Vagina (tissue), 2 donors: ENCODE measurements at regions not wholly inside any gene's neighbourhood (a gene's known extent, or its start where the extent isn't known, plus 50 kb on each side); places are given as distances from the start of the nearest gene placed in this dataset.
"Not testable (repeated sequence)": the region's sequence is repeated elsewhere in the genome, so short reads cannot be mapped to it uniquely, and the experiment has no call there.

Source experiments
- DNase-seq, 2 donors: peaks; one replicate each; pipeline ENCODE4 v3.0.0-alpha.2; 2017; ENCODE audit errors: extremely low spot score in 2 of 2
- H3K27ac ChIP-seq: fragments of 200-600 bp; sonication (generic); one replicate; pipeline ENCODE4 v1.5.1; 2019
- H3K27me3 ChIP-seq: fragments of 200-600 bp; sonication (generic); one replicate; pipeline ENCODE4 v1.5.1; 2019
- H3K36me3 ChIP-seq, 2 donors: fragments of 200-600 bp; sonication (generic); one replicate each; pipeline ENCODE4 v1.5.1; 2017 to 2019
- H3K4me1 ChIP-seq: fragments of 200-600 bp; sonication (generic); one replicate; pipeline ENCODE4 v1.5.1; 2019
- H3K4me3 ChIP-seq, 2 donors: fragments of 200-600 bp; sonication (generic); 1 replicate in 1 of 2; 2 replicates in 1 of 2; pipeline ENCODE4 v1.5.1; 2016 to 2019
- H3K9me3 ChIP-seq: fragments of 200-600 bp; sonication (generic); one replicate; pipeline ENCODE4 v1.5.1; 2019
- CTCF ChIP-seq, 3 experiments: fragments of 450-650 bp in 2 of 3; fragments of 200-600 bp in 1 of 3; sonication (generic) in 1 of 3; IDR thresholded peaks; one replicate each; pipeline ENCODE4 v1.5.1; 2017 to 2019; ENCODE audit warnings: antibody characterized with exemption in 3 of 3, mild to moderate bottlenecking in 2 of 3, moderate library complexity in 2 of 3
- POLR2A ChIP-seq, 2 donors: fragments of 450-650 bp; IDR thresholded peaks; one replicate each; pipeline ENCODE4 v1.6.1; 2017; ENCODE audit warnings: antibody characterized with exemption in 2 of 2, mild to moderate bottlenecking in 2 of 2, moderate library complexity in 2 of 2
- POLR2AphosphoS5 ChIP-seq, 2 donors: sonication (generic); formaldehyde crosslinking; IDR thresholded peaks; one replicate each; pipeline ENCODE4 v1.9.0; 2017; ENCODE audit warnings: antibody characterized with exemption in 2 of 2, mild to moderate bottlenecking in 2 of 2, low read depth in 1 of 2; ENCODE audit not compliant: insufficient read depth in 1 of 2
- intact Hi-C: fragments of 100-400 bp; cut with DNase I; formaldehyde crosslinking; loops from one replicate; pipeline ENCODE4 v1.15.1; 2023

- no peak overlapping the region for H3K27ac ChIP-seq
- no peaks in the 10 kb centered on the region for H3K36me3 ChIP-seq
- TF ChIP-seq POLR2A (IDR thresholded peaks at IDR 0.05) (no peak), CTCF (IDR thresholded peaks at IDR 0.05) (no peak), POLR2AphosphoS5 (IDR thresholded peaks at IDR 0.05; ENCODE audit: insufficient read depth in 1 of 2, low read depth in 1 of 2) (no peak)
- intact Hi-C loops: no loop called here
- H3K4me3 ChIP-seq: no peak overlapping the region
- no peak for DNase-seq
- no peaks in the 10 kb centered on the region for H3K27me3 ChIP-seq
- H3K4me1 ChIP-seq: no peaks in the 10 kb centered on the region
- H3K9me3 ChIP-seq: no peaks in the 10 kb centered on the region
Measured at GRCh38 chr2:34703292-34703691, 1104.2 kb upstream of the FAM98A start.

- H3K4me3 ChIP-seq, H3K36me3 ChIP-seq, H3K9me3 ChIP-seq, H3K4me1 ChIP-seq, intact Hi-C loops, DNase-seq, H3K27ac ChIP-seq, H3K27me3 ChIP-seq: not testable (repeated sequence)
Measured at GRCh38 chr2:34702391-34702790, 1103.3 kb upstream of the FAM98A start.

- H3K27ac ChIP-seq, H3K9me3 ChIP-seq, H3K4me3 ChIP-seq, H3K36me3 ChIP-seq, intact Hi-C loops, H3K27me3 ChIP-seq, DNase-seq, H3K4me1 ChIP-seq: not testable (repeated sequence)
Measured at GRCh38 chr2:34677591-34677990, 1078.5 kb upstream of the FAM98A start.

GRCh38 chr2:34677119-34677531 is 1078.0 kb upstream of the FAM98A start:
- H3K36me3 ChIP-seq, intact Hi-C loops, H3K4me1 ChIP-seq, H3K9me3 ChIP-seq, H3K27me3 ChIP-seq, H3K27ac ChIP-seq, DNase-seq, H3K4me3 ChIP-seq: not testable (repeated sequence)

- Histone ChIP-seq H3K36me3 (no peaks in the 10 kb centered on the region), H3K4me3 (no peak overlapping the region), H3K4me1 (no peaks in the 10 kb centered on the region), H3K9me3 (no peaks in the 10 kb centered on the region), H3K27me3 (no peaks in the 10 kb centered on the region), H3K27ac (no peak overlapping the region)
- TF ChIP-seq CTCF (IDR thresholded peaks at IDR 0.05) (no peak), POLR2A (IDR thresholded peaks at IDR 0.05) (no peak), POLR2AphosphoS5 (IDR thresholded peaks at IDR 0.05; ENCODE audit: insufficient read depth in 1 of 2, low read depth in 1 of 2) (no peak)
- intact Hi-C loops: no loop called here
- DNase-seq: no peak
Measured at GRCh38 chr2:34670482-34670881, 1071.4 kb upstream of the FAM98A start.

- no peaks in the 10 kb centered on the region for H3K27me3 ChIP-seq
- TF ChIP-seq POLR2A (IDR thresholded peaks at IDR 0.05): no peak
- TF ChIP-seq CTCF (IDR thresholded peaks at IDR 0.05): no peak
- TF ChIP-seq POLR2AphosphoS5 (IDR thresholded peaks at IDR 0.05; ENCODE audit: insufficient read depth in 1 of 2, low read depth in 1 of 2): no peak
- no peaks in the 10 kb centered on the region for H3K9me3 ChIP-seq
- no peak overlapping the region for H3K4me3 ChIP-seq
- no peak overlapping the region for H3K27ac ChIP-seq
- no peak for DNase-seq
- intact Hi-C loops: no loop called here
- no peaks in the 10 kb centered on the region for H3K36me3 ChIP-seq
- H3K4me1 ChIP-seq: no peaks in the 10 kb centered on the region
Measured at GRCh38 chr2:34666821-34667220, 1067.7 kb upstream of the FAM98A start.

- TF ChIP-seq POLR2A (IDR thresholded peaks at IDR 0.05) (no peak), POLR2AphosphoS5 (IDR thresholded peaks at IDR 0.05; ENCODE audit: insufficient read depth in 1 of 2, low read depth in 1 of 2) (no peak), CTCF (IDR thresholded peaks at IDR 0.05) (no peak)
- Histone ChIP-seq H3K4me3 (no peak overlapping the region), H3K4me1 (no peaks in the 10 kb centered on the region), H3K9me3 (no peaks in the 10 kb centered on the region), H3K27me3 (no peaks in the 10 kb centered on the region), H3K36me3 (no peaks in the 10 kb centered on the region), H3K27ac (no peak overlapping the region)
- no peak for DNase-seq
- intact Hi-C loops: no loop called here
Measured at GRCh38 chr2:34664266-34664665, 1065.2 kb upstream of the FAM98A start.
